ENCODE measurements at regions not wholly inside any gene's neighbourhood (a gene's known extent, or its start where the extent isn't known, plus 50 kb on each side); places are given as distances from the start of the nearest gene placed in this dataset.

DNA sequence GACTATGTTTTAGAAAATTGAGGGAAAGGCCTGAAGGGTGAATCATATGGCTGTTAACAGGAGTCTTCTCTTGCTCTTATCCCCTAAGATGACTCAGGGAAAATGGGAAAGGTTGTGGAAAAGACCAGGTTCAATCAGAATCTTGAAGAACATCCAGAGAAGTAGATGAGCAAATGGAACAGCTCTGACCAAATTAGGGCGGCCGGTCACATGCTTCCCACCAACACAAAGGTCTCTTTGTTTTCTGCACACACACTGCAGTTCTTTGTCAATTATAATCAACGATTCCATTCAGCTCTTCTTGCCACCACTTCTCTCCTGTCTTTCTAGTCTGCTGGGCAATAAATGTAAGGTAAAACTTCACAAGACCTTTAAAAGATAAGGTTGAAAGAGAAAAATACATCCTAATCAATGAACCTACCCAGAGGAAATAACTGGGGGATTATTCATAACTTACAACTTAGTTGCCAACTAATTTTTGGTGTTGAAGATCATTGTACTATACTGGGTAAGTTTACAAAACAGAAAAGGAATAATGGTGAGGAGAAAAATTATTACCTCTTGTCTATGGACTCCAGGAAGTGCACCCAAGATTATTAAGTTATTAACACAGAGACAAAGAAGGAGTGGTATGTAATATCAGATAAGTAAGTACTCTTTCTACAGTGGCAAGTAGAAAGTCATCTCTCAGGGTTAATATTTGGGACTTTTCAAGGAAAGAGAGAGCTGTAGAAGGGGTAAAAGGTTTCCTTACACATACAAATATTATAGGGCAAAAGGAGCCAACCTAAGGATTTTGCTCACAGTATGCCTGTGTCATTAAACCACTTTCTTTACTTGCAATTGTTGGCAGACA is 441.9 kb upstream of the PIK3R1 start:
- Histone ChIP-seq H3K9me3 (no peaks in the 10 kb centered on the region), H3K4me3 (no peak overlapping the region), H3K36me3 (no peaks in the 10 kb centered on the region), H3K27me3 (no peaks in the 10 kb centered on the region), H3K27ac (peak overlapping the region in 4 of 5 donors; percentile 6 to 53 (median 23)), H3K4me1 (peaks cover 0 to 28% (median 10%) of the 10 kb centered on the region in 4 donors)
- WGBS, 5 donors: 39 to 66% (median 54%) methylated on average over 3 of the region's 3 CpGs
- TF ChIP-seq EP300 (IDR thresholded peaks at IDR 0.05) (no peak), POLR2A (IDR thresholded peaks at IDR 0.05) (no peak), POLR2AphosphoS5 (IDR thresholded peaks at IDR 0.05) (no peak)
- TF ChIP-seq, protein P1, sequence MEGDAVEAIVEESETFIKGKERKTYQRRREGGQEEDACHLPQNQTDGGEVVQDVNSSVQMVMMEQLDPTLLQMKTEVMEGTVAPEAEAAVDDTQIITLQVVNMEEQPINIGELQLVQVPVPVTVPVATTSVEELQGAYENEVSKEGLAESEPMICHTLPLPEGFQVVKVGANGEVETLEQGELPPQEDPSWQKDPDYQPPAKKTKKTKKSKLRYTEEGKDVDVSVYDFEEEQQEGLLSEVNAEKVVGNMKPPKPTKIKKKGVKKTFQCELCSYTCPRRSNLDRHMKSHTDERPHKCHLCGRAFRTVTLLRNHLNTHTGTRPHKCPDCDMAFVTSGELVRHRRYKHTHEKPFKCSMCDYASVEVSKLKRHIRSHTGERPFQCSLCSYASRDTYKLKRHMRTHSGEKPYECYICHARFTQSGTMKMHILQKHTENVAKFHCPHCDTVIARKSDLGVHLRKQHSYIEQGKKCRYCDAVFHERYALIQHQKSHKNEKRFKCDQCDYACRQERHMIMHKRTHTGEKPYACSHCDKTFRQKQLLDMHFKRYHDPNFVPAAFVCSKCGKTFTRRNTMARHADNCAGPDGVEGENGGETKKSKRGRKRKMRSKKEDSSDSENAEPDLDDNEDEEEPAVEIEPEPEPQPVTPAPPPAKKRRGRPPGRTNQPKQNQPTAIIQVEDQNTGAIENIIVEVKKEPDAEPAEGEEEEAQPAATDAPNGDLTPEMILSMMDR (IDR thresholded peaks at IDR 0.05): no peak
- DNase-seq: peak in 1 of 2 donors; percentile 60
- intact Hi-C loops (cut with DNase I; ENCODE audit: low total_unique reads): no loop called here

DNA sequence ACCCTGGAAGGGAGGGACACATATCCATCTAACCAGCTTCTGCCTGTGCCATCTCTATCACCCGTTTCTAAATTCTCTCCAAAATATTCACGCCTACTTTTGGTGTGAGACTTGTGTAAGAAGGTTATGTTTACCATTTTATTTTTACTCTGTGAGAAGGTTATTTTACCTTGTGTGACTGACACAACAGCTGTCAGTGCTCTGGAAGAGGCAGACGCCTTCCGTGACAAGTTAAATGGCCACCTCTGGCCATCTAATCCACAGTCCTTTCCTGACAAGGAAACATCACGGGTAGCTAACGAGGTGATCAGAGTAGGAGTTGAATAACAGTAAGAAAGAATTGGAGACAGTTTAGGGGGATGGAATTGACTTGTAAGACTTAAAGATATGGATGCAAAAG is 443.8 kb upstream of the PIK3R1 start:
- Histone ChIP-seq H3K9me3 (no peaks in the 10 kb centered on the region), H3K4me1 (peaks cover 0 to 28% (median 10%) of the 10 kb centered on the region in 4 donors), H3K36me3 (no peaks in the 10 kb centered on the region), H3K27me3 (no peaks in the 10 kb centered on the region), H3K4me3 (no peak overlapping the region), H3K27ac (no peak overlapping the region)
- TF ChIP-seq POLR2AphosphoS5 (IDR thresholded peaks at IDR 0.05): no peak
- no peak for TF ChIP-seq EP300 (IDR thresholded peaks at IDR 0.05)
- TF ChIP-seq POLR2A (IDR thresholded peaks at IDR 0.05): no peak
- TF ChIP-seq, protein P1 (IDR thresholded peaks at IDR 0.05): no peak
- intact Hi-C loops (cut with DNase I; ENCODE audit: low total_unique reads): no loop called here
- WGBS, 5 donors: 83 to 95% (median 90%) methylated on average over 6 of the region's 6 CpGs
- DNase-seq: no peak

DNA sequence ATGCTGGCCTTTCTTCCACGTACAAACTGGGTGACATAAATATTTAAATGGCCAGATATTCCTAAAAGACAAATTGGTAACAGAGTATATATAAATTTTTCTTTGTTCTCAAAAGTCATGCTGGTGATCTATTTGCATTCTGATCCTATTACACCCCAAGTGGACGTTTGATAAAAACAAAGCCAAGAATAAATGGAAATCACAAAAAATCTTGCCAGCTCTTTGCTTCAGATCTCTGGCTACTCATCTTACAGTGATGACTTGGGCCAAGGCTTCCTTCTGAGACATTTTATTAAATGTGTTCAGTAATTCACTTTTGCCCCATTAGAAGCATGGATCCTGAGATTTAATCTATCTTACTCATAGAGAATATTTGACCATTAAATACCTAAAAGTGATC is 444.3 kb upstream of the PIK3R1 start:
- TF ChIP-seq, protein P1 (IDR thresholded peaks at IDR 0.05): no peak
- TF ChIP-seq POLR2AphosphoS5 (IDR thresholded peaks at IDR 0.05): no peak
- H3K27ac ChIP-seq: peak overlapping the region in 2 of 5 donors; percentile 9 to 72
- peaks cover 0 to 28% (median 10%) of the 10 kb centered on the region in 4 donors for H3K4me1 ChIP-seq
- no peaks in the 10 kb centered on the region for H3K27me3 ChIP-seq
- H3K36me3 ChIP-seq: no peaks in the 10 kb centered on the region
- no peak for DNase-seq
- 19 to 34% (median 24%) methylated on average over 2 of the region's 2 CpGs for WGBS, 5 donors
- H3K4me3 ChIP-seq: no peak overlapping the region
- no peaks in the 10 kb centered on the region for H3K9me3 ChIP-seq
- intact Hi-C loops (cut with DNase I; ENCODE audit: low total_unique reads): no loop called here

DNA sequence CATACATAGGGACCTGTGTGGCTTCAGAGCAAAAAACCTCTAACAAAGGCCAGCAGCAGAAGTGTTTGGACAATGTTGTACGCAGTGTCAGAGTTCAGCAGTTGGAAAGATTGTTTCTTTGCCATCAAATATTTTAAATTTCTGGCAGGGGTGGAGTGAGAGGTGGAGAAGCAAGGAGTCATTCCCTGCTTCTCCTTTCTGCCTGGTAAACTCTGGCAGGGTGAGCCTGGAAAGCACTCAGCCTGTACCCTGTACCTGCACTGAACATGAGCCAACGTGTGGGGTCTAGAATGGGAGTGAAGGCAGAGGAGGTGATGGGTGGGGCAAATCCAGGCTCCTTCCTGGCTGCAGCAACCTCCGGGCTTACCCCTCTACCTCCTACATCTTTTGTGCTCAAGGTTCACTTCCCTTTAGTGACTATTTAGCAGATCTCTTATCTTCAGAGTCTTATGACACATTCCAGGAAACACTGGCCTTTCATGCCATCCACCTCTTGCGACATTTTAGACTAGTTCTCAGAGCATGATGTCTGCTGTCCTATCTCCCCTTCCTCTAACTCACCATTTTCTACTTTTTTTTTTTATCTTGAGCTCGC is 445.0 kb upstream of the PIK3R1 start:
- intact Hi-C loops (cut with DNase I; ENCODE audit: low total_unique reads): no loop called here
- no peaks in the 10 kb centered on the region for H3K9me3 ChIP-seq
- H3K27me3 ChIP-seq: no peaks in the 10 kb centered on the region
- H3K4me3 ChIP-seq: no peak overlapping the region
- H3K36me3 ChIP-seq: no peaks in the 10 kb centered on the region
- H3K27ac ChIP-seq: peak overlapping the region in 3 of 5 donors; percentile 9 to 72 (median 47)
- no peak for TF ChIP-seq EP300 (IDR thresholded peaks at IDR 0.05)
- peak in 2 of 3 donors; percentile 28 to 73 for TF ChIP-seq POLR2AphosphoS5 (IDR thresholded peaks at IDR 0.05)
- TF ChIP-seq, protein P1 (IDR thresholded peaks at IDR 0.05): no peak
- peak in 1 of 2 donors; percentile 45 for DNase-seq
- peaks cover 0 to 28% (median 10%) of the 10 kb centered on the region in 4 donors for H3K4me1 ChIP-seq
- 25 to 50% (median 41%) methylated on average over 5 of the region's 5 CpGs for WGBS, 5 donors

Measured in stomach (tissue), 8 donors.